NCI-H748 (cell line): ENCODE measurements at regions not wholly inside any gene's neighbourhood (a gene's known extent, or its start where the extent isn't known, plus 50 kb on each side); places are given as distances from the start of the nearest gene placed in this dataset.

Source experiments
- DNase-seq: peaks from one replicate; lab custom pipeline; 2025; ENCODE audit not compliant: unreplicated experiment; lab: John Stamatoyannopoulos, UW

GRCh38 chr2:129778584-129778877 is 200.9 kb upstream of the RAB6C start:
- no peak for DNase-seq

GRCh38 chr2:129779783-129780182 is 199.7 kb upstream of the RAB6C start:
- DNase-seq = no peak

GRCh38 chr2:129780316-129781270 is 198.9 kb upstream of the RAB6C start:
- DNase-seq = no peak

- DNase-seq = no peak
Measured at GRCh38 chr2:129781749-129782632, 197.5 kb upstream of the RAB6C start.

- DNase-seq = no peak
Measured at GRCh38 chr2:129782633-129782990, 196.9 kb upstream of the RAB6C start.

GRCh38 chr2:129784486-129784885 is 195.0 kb upstream of the RAB6C start:
- no peak for DNase-seq

- DNase-seq = no peak
Measured at GRCh38 chr2:129791712-129792111, 187.8 kb upstream of the RAB6C start.

- no peak for DNase-seq
Measured at GRCh38 chr2:129793431-129793902, 186.0 kb upstream of the RAB6C start.

GRCh38 chr2:129794116-129794515 is 185.3 kb upstream of the RAB6C start:
- DNase-seq = no peak

GRCh38 chr2:129794540-129794939 is 184.9 kb upstream of the RAB6C start:
- DNase-seq = no peak

GRCh38 chr2:129796225-129796624 is 183.2 kb upstream of the RAB6C start:
- no peak for DNase-seq

- no peak for DNase-seq
Measured at GRCh38 chr2:129796801-129797488, 182.5 kb upstream of the RAB6C start.

GRCh38 chr2:129797489-129798300 is 181.8 kb upstream of the RAB6C start:
- DNase-seq = no peak

GRCh38 chr2:129798301-129798581 is 181.2 kb upstream of the RAB6C start:
- no peak for DNase-seq

GRCh38 chr2:129798626-129799025 is 180.8 kb upstream of the RAB6C start:
- no peak for DNase-seq

GRCh38 chr2:129799036-129799958 is 180.2 kb upstream of the RAB6C start:
- no peak for DNase-seq

GRCh38 chr2:129800285-129800684 is 179.2 kb upstream of the RAB6C start:
- DNase-seq = no peak

GRCh38 chr2:129800686-129801085 is 178.8 kb upstream of the RAB6C start:
- no peak for DNase-seq

GRCh38 chr2:129801575-129801974 is 177.9 kb upstream of the RAB6C start:
- peak; percentile 37 for DNase-seq

GRCh38 chr2:129802290-129802689 is 177.2 kb upstream of the RAB6C start:
- DNase-seq = peak; percentile 66
